MM.1S (cell line): ENCODE measurements at regions not wholly inside any gene's neighbourhood (a gene's known extent, or its start where the extent isn't known, plus 50 kb on each side); places are given as distances from the start of the nearest gene placed in this dataset.

Experiments
- EZH2 ChIP-seq: fragments of 300-600 bp; sonication (generic); optimal IDR thresholded peaks from 2 replicates; pipeline ENCODE3; 2017; ENCODE audit warnings: low read depth, mild to moderate bottlenecking, antibody characterized with exemption, low read length, mixed read lengths
- EZH2phosphoT487 ChIP-seq: fragments of 300-600 bp; sonication (generic); IDR thresholded peaks from 2 replicates; pipeline ENCODE4 v1.6.1; 2018; ENCODE audit warnings: antibody characterized with exemption, low read length
- TF ChIP-seq, protein P1 (sequence below): fragments of 300-600 bp; sonication (generic); IDR thresholded peaks from 2 replicates; pipeline ENCODE4 v1.5.1; 2016; ENCODE audit warnings: antibody characterized with exemption, low read length, mixed read lengths

DNA sequence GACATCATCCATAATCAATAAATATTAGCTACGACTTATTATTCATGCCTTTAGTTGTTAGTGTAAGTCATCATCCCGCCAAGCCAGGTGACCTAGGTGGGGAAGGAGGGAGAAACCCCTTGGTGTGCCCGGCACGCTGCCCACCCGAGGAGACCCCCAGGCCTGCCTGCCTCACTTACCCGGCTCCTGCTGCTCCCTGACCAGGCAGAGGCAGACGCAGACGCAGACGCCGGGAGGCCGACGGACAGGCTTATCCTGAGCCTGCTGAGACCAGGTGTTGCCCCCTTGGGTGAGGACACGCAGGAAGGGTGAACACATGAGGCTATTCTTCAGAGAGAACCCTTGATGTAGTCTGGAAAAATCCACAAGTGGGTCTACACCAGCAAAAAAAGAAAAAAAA, 401.8 kb downstream of the GALR1 start:
- TF ChIP-seq EZH2 (no peak), EZH2phosphoT487 (no peak)
- TF ChIP-seq, protein P1, sequence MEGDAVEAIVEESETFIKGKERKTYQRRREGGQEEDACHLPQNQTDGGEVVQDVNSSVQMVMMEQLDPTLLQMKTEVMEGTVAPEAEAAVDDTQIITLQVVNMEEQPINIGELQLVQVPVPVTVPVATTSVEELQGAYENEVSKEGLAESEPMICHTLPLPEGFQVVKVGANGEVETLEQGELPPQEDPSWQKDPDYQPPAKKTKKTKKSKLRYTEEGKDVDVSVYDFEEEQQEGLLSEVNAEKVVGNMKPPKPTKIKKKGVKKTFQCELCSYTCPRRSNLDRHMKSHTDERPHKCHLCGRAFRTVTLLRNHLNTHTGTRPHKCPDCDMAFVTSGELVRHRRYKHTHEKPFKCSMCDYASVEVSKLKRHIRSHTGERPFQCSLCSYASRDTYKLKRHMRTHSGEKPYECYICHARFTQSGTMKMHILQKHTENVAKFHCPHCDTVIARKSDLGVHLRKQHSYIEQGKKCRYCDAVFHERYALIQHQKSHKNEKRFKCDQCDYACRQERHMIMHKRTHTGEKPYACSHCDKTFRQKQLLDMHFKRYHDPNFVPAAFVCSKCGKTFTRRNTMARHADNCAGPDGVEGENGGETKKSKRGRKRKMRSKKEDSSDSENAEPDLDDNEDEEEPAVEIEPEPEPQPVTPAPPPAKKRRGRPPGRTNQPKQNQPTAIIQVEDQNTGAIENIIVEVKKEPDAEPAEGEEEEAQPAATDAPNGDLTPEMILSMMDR: no peak
